WTC11 (cell line): ENCODE measurements at regions not wholly inside any gene's neighbourhood (a gene's known extent, or its start where the extent isn't known, plus 50 kb on each side); places are given as distances from the start of the nearest gene placed in this dataset.
"Not testable (repeated sequence)": the region's sequence is repeated elsewhere in the genome, so short reads cannot be mapped to it uniquely, and the experiment has no call there.

Experiments used
- ATAC-seq: fragments of 200-7000 bp; cut with Tn5 transposase; 2 replicates; pipeline ENCODE4 v1.10.0; 2021; ENCODE audit warnings: mild to moderate bottlenecking, moderate library complexity
- CTCF ChIA-PET: fragments of 300-600 bp; sonication (Branson Sonifier 250); formaldehyde crosslinking; loops from one replicate; lab custom pipeline; 2021; ENCODE audit warnings: antibody characterized with exemption; lab: Charles Lee
- POLR2A ChIA-PET: fragments of 350-600 bp; sonication (Branson Sonifier 250); formaldehyde crosslinking; loops from one replicate; lab custom pipeline; 2021; ENCODE audit warnings: antibody characterized with exemption; lab: Charles Lee
- DNase-seq: peaks from one replicate; pipeline ENCODE4 v3.0.0; 2021; ENCODE audit warnings: low spot score
- H3K27ac Mint-ChIP-seq: 2 replicates; pipeline ENCODE4 v1.8.0; 2021; ENCODE audit warnings: mixed read lengths
- H3K27me3 Mint-ChIP-seq: 2 replicates; pipeline ENCODE4 v1.8.0; 2021; ENCODE audit warnings: low read depth, mild to moderate bottlenecking, moderate library complexity, mixed read lengths
- H3K36me3 Mint-ChIP-seq: 2 replicates; pipeline ENCODE4 v1.8.0; 2021; ENCODE audit warnings: mixed read lengths
- H3K4me1 Mint-ChIP-seq: 2 replicates; pipeline ENCODE4 v1.8.0; 2022; ENCODE audit warnings: mixed read lengths
- H3K4me3 Mint-ChIP-seq: 2 replicates; pipeline ENCODE4 v1.8.0; 2021; ENCODE audit warnings: mild to moderate bottlenecking, moderate library complexity, mixed read lengths
- H3K9me3 Mint-ChIP-seq: 2 replicates; pipeline ENCODE4 v1.8.0; 2021; ENCODE audit warnings: mixed read lengths
- AR ChIP-seq: fragments of 250-450 bp; sonication (Bioruptor Pico); IDR thresholded peaks from 2 replicates; pipeline ENCODE4 v1.9.0; 2021; ENCODE audit warnings: mild to moderate bottlenecking
- E2F5 ChIP-seq: sonication (generic); formaldehyde crosslinking; IDR thresholded peaks from 2 replicates; pipeline ENCODE4 v1.8.1; 2022; ENCODE audit warnings: mild to moderate bottlenecking, moderate library complexity, missing genetic modification reagents
- ESRRA ChIP-seq: sonication (generic); formaldehyde crosslinking; IDR thresholded peaks from 2 replicates; pipeline ENCODE4 v1.8.1; 2022; ENCODE audit warnings: mild to moderate bottlenecking, missing genetic modification reagents, borderline replicate concordance
- GTF2I ChIP-seq: fragments of 250-450 bp; sonication (Bioruptor Pico); conservative IDR thresholded peaks from 2 replicates; pipeline ENCODE4 v1.4.0; 2021; ENCODE audit warnings: mild to moderate bottlenecking
- IRF1 ChIP-seq: sonication (generic); formaldehyde crosslinking; IDR thresholded peaks from 2 replicates; pipeline ENCODE4 v1.8.0; 2023; ENCODE audit warnings: missing genetic modification reagents
- OVOL2 ChIP-seq: fragments of 250-450 bp; sonication (Bioruptor Pico); IDR thresholded peaks from 2 replicates; pipeline ENCODE4 v1.9.0; 2021; ENCODE audit warnings: mild to moderate bottlenecking, borderline replicate concordance
- PREB ChIP-seq: sonication (generic); formaldehyde crosslinking; IDR thresholded peaks from 2 replicates; pipeline ENCODE4 v1.8.1; 2022; ENCODE audit warnings: mild to moderate bottlenecking, missing genetic modification reagents, moderate library complexity, borderline replicate concordance
- RELA ChIP-seq: sonication (generic); formaldehyde crosslinking; IDR thresholded peaks from 2 replicates; pipeline ENCODE4 v1.8.1; 2022; ENCODE audit warnings: missing genetic modification reagents, mild to moderate bottlenecking, borderline replicate concordance
- SMAD4 ChIP-seq: sonication (generic); formaldehyde crosslinking; IDR thresholded peaks from 2 replicates; pipeline ENCODE4 v1.8.0; 2022; ENCODE audit warnings: mild to moderate bottlenecking, missing genetic modification reagents
- USF2 ChIP-seq: sonication (generic); formaldehyde crosslinking; IDR thresholded peaks from 2 replicates; pipeline ENCODE4 v1.8.1; 2023; ENCODE audit warnings: mild to moderate bottlenecking, missing genetic modification reagents, moderate library complexity
- ZNF423 ChIP-seq: fragments of 250-450 bp; sonication (Bioruptor Pico); IDR thresholded peaks from 2 replicates; pipeline ENCODE4 v2.1.2; 2022; ENCODE audit warnings: mild to moderate bottlenecking, moderate library complexity
- ZNF512 ChIP-seq: sonication (generic); formaldehyde crosslinking; IDR thresholded peaks from 2 replicates; pipeline ENCODE4 v1.8.1; 2022; ENCODE audit warnings: missing genetic modification reagents, borderline replicate concordance

GRCh38 chr9:107768224-107768623, 278.7 kb upstream of the KLF4 start:
- H3K27ac Mint-ChIP-seq: no peak overlapping the region
- DNase-seq: no peak
- H3K36me3 Mint-ChIP-seq: peaks cover 14% of the 10 kb centered on the region
- no peaks in the 10 kb centered on the region for H3K27me3 Mint-ChIP-seq
- ATAC-seq: peak; percentile 30; the same call in 1 of the 2 replicates
- no peak for TF ChIP-seq AR (CRISPR knock-in tag)
- TF ChIP-seq PREB (CRISPR knock-in tag): no peak
- TF ChIP-seq USF2: peak; percentile 59
- no peak for TF ChIP-seq E2F5
- no peaks in the 10 kb centered on the region for H3K4me1 Mint-ChIP-seq
- H3K4me3 Mint-ChIP-seq: no peak overlapping the region
- peaks cover 31% of the 10 kb centered on the region for H3K9me3 Mint-ChIP-seq
- CTCF ChIA-PET: no interaction called here
- POLR2A ChIA-PET: no interaction called here

- ATAC-seq (no peak), DNase-seq (no peak)
- no peak for TF ChIP-seq IRF1 (CRISPR knock-in tag)
- no peak for TF ChIP-seq GTF2I (CRISPR knock-in tag)
- no peak for TF ChIP-seq ESRRA (CRISPR knock-in tag)
- TF ChIP-seq RELA (CRISPR knock-in tag): no peak
- TF ChIP-seq SMAD4 (CRISPR knock-in tag): no peak
- no peak for TF ChIP-seq OVOL2 (CRISPR knock-in tag)
- TF ChIP-seq ZNF423 (CRISPR knock-in tag): no peak
- TF ChIP-seq ZNF512 (CRISPR knock-in tag): no peak
- H3K36me3 Mint-ChIP-seq: peaks cover 14% of the 10 kb centered on the region
- H3K9me3 Mint-ChIP-seq: peaks cover 26% of the 10 kb centered on the region
- H3K27me3 Mint-ChIP-seq: no peaks in the 10 kb centered on the region
- ChIA-PET POLR2A (no interaction called here), CTCF (no interaction called here)
- H3K27ac Mint-ChIP-seq: no peak overlapping the region
- H3K4me1 Mint-ChIP-seq: no peaks in the 10 kb centered on the region
- H3K4me3 Mint-ChIP-seq: no peak overlapping the region
Measured at GRCh38 chr9:107767711-107768110, 278.1 kb upstream of the KLF4 start.

- H3K4me3 Mint-ChIP-seq, ATAC-seq, H3K36me3 Mint-ChIP-seq: not testable (repeated sequence)
Measured at GRCh38 chr9:107763469-107763868, 273.9 kb upstream of the KLF4 start.

More at GRCh38 chr9:107763469-107763868, 273.9 kb upstream of the KLF4 start:
- H3K4me1 Mint-ChIP-seq, DNase-seq, POLR2A ChIA-PET, H3K27me3 Mint-ChIP-seq, H3K27ac Mint-ChIP-seq, CTCF ChIA-PET: not testable (repeated sequence)
- peaks cover 13% of the 10 kb centered on the region for H3K9me3 Mint-ChIP-seq
